ENCODE measurements at regions not wholly inside any gene's neighbourhood (a gene's known extent, or its start where the extent isn't known, plus 50 kb on each side); places are given as distances from the start of the nearest gene placed in this dataset.

DNA sequence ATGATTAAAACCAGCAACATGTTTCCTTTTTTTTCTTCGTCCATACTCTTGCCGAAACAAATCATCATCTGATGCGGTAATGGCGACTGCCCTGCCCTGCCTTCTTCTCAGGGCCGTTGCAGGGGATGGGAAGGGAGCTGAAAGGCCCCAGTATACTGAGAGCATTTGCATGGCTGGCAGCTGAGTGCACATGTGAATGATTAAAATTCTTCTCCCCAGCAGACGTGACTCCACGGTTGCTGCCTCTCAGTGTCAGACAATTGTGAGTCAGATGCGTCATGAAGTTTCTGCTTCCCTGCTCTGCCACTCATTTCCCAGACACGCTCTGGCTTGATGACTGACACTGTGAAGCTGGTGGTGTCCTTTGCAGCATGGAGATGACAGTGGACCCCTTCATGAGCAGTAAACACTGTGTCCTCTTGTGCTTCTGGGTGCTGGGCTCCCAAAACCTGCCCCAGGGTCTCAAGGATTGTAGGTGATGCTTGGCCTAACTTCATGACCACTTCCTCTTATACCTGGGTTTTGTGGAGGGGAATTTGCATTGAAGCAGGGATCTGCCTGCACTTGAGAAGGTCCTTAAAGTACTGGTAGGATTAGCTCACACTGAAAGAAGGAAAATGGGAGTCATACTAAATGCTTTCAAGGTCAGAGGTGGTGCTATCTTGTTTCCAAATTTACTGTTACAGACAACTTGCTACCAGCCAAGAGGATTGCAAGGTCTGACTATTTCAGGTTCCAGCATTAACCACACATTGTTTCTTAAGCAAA, 222.5 kb upstream of the COPS8 start:
- in situ Hi-C loops (cut with HindIII; ENCODE audit: low sequenced_read_pairs) = no loop called here

DNA sequence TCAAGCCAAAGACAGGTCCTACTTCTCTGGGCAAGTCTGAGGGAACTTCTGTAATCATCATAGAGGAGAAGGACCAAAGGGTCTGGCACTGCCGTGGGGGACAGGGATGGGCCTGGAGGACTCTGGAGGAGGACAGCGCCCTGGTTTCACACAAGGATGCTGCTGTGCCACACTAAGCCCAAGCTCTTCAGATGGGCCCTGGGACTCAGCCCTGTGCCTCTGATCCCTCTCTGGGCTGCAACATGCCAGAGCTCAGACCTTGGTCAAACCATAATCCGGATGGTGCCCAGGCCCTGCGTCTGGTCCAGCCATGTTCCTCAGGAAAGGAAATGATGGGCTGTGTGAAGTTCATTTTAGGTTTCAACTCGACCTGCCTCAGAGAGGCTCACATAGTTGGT, 222.0 kb upstream of the COPS8 start:
- in situ Hi-C loops (cut with HindIII; ENCODE audit: low sequenced_read_pairs) = no loop called here

DNA sequence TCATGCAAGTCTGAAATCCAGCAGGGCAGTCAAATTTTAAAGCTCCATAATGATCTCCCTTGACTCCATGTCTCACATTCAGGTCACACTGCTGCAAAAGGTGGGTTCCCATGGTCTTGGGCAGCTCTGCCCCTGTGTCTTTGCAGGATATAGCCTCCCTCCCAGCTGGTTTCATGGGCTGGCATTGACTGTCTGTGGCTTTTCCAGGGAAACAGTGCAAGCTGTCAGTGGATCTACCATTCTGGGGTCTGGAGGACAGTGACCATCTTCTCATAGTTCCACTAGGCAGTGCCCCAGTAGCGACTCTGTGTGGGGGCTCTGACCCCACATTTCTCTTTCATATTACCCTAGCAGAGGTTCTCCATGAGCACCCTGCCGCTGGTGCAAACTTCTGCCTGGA, 220.6 kb upstream of the COPS8 start:
- in situ Hi-C loops (cut with HindIII; ENCODE audit: low sequenced_read_pairs) = no loop called here

DNA sequence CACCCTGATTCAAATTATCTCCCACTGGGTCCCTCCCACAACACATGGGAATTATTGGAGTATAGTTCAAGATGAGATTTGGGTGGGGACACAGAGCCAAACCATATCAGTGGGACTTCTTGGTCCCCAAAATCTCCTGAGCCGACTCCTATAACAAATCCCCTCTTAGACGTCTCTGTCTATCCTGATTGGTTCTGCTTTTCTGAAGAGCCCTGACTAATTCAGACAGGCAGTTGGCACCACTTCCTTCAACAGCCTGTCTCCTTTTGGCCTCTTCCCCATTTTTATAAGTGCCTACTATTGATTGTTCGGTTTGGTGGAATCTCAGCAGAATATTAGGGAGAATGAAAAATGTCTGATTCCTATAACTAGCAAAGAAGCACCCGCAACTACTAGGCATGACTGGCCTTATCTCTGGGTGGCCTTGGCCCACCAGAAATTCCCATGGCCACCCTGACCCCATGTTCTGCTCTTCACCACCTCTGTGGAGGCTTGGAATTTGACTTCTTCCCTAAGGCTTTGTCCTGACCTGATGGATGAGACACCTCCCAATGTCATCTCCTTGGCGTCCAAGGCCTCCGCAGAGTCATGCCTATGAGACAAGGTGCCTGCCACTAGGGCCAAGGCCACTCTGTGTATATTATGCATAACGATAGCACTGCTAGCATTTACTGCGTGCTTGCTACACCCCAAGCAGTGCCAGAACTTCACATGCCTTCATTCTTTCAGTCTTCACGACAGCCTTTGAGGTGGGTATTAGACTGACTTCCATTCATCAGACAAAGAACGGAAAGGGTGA, 218.9 kb upstream of the COPS8 start:
- in situ Hi-C loops (cut with HindIII; ENCODE audit: low sequenced_read_pairs) = no loop called here

DNA sequence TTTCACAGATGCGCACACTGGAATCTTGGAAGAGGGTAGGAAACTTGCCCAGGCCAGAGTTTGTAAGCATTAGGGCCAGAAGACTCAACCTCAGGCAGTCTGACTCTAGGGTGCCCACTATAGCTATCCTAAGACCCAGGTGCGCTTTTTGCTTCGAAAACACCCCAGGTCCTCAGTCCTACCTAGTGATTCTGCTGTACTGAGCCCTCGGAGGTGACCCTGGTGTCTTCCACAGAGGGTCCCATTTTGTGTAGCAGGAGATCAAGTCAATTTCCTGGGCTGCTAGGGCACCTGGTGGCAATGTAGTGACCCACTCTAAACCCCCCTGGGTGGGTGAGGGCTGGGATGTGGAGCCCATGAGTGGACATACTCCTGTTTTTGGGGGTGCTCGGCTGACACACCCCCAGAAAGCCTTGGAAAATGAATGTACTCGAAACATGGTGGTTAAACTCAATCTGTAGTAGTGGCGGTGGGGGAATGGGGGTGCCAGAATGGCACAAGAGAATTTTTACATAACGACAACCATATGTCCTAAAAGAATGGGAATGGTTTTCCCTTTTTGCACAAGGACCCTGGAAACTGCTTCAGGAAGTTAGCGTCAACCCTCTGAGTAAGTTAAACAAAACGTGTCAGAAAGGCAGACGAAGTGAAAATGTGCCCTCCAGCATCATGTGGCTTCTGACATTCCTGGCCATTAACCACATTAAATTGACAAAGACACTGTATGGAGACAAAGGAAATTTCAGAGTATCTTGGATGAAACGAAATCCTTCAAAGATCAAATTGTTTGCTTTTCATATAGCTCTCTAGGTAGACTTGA, 218.0 kb upstream of the COPS8 start:
- in situ Hi-C loops (cut with HindIII; ENCODE audit: low sequenced_read_pairs) = no loop called here

DNA sequence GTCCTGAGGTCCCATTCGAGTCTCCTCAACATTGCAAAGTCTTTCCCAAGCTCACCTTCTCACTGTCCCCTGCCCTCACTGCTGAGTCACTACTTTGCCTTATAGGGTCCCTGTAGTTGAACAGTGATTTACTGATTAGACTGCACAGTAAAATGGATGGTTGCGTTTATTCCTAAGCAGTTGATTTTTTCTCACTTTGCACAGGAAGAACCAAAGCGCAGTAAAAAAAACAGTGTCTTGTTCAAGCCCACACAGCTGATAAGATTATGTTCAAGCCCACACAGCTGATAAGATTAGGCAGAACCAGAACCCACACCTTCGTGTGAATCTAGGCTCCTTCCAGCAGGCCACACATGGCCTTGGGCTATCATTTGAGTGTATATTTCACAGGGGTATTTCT, 215.3 kb upstream of the COPS8 start:
- in situ Hi-C loops (cut with HindIII; ENCODE audit: low sequenced_read_pairs) = no loop called here

DNA sequence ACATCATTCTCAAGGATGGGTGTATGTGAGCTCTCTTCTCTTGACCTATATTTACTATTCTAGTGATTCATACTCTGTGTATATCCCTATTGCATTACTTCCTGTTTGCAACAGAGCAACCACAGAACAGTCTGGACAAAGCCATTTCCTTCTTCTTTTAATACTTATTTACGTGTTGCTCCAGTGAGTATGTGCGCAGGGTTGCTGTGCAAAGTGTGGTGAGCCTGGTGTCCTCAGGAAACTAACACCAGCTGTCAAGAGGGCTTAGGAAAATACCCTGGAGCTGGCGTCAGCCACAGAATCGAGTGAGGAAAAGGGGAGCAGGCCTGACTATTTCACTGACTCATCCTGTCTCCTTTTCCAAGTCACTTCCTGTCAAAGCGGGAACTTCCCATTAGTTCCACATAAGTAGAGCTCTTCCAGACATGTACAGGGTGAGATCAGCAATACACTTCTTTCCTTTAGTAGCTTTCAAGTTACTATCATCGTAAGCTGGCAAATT, 214.1 kb upstream of the COPS8 start:
- in situ Hi-C loops (cut with HindIII; ENCODE audit: low sequenced_read_pairs) = no loop called here

DNA sequence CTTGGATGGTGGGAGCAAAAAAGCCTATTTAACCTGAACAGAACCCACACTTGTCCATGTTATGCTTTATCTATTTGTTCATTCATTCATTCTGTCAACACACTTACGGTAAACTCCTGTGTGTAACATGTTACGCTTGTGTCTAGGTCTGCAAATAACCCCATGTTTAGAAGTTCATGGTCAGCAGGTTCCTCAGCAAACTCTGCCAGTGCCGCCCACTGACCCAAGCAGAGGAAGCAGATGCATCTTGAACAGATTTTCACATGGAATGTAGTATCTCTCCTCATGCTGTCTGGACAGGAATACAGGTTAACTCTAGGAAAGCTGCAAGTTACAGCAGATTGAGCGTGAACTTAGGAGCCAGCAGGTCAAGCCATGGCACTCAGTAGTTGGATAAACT, 213.7 kb upstream of the COPS8 start:
- in situ Hi-C loops (cut with HindIII; ENCODE audit: low sequenced_read_pairs) = no loop called here

DNA sequence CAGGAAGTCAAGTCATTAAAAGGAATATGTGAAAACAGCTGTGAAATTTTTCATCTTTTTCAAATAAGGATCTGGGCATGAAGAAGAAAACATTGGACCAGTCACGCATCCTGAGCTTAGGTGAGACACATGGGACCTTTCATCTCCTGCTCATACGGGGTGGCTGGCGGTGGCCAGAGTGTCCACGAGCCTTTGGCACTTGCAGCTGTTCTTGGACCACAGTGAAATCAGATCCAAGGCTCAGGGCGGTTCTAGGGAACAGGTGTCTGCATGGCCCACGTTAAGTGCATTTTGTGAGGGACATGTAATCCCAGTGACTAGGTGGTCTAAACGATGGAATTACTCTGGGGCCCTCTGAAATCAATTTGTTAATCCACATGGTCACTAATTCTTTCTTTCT, 212.7 kb upstream of the COPS8 start:
- in situ Hi-C loops (cut with HindIII; ENCODE audit: low sequenced_read_pairs) = no loop called here

DNA sequence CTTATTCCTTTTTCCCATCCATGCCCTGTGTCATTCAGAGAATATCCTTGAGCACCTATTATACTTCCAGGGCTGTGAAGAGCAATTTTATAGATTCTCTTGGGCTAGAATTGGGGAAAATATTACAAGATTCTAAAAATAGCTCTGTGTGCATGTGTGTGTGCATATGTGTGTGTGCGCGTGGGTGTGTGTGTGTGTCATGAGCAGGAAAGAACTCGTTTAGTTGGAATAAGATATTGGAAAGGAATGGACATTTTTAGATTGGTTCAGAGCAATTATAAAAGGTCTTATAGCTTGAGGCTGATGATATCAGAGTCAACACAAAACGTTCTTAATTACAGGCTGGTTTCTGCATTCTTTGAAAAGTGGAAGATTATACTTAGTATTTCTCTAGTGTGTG, 212.1 kb upstream of the COPS8 start:
- in situ Hi-C loops (cut with HindIII; ENCODE audit: low sequenced_read_pairs) = no loop called here

DNA sequence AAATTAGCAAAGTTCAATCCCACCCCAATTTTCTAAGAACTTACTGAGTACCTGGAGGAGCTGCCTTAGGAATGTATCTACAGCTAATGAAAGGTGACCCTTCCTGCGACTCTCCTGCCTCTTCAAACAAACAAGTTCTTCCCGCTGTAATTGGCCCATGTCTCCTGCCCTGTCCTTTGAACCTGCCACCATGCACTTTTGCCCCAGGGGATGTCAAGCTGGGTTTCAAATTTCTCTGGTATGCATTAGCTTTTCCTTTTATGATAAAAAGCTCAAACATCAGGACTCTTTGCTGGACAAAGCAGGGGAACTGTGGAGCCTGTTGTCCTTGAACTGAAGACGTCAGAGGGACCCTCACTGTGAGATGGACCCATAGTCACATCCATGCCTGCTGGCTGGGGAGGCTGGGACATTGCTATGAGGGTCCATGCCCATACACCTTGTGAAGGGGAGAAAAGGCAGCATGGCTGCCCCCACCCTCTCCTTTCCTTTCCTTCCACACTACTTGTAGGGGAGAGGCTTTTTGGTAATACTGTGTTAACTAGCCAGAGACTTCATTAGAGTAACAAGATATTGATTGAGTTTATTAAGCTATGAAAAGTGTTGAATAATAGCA, 210.7 kb upstream of the COPS8 start:
- in situ Hi-C loops (cut with HindIII; ENCODE audit: low sequenced_read_pairs) = no loop called here

DNA sequence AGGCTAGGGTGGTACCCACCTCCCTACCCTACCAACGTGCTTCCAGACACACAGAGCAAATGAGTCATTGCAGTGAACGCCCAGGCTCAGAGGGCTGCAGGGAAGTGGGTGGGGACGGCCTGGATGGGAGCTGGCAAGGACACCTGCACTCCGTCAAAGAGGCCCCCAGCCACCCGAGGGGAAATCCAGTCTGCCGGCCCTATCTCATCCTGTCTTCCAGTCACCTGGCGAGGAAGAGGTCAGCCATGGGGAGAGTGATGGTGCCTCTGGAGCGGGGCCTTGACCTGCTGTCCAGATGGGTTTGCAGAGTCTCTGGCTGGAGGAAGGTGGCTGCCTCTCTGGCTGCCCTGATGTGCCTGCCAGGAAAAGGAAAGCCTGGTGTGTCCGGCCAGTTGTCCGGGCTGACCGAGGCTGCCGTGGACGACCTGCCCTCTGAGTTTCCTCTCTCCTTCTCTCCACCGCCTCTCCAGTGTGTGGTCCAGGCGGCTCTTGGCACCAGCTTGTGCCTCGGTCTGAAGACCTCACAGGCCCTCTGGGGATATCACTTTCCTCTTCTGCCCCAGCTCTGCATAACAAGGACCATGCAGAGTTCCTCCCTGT, 209.7 kb upstream of the COPS8 start:
- in situ Hi-C loops (cut with HindIII; ENCODE audit: low sequenced_read_pairs) = no loop called here

DNA sequence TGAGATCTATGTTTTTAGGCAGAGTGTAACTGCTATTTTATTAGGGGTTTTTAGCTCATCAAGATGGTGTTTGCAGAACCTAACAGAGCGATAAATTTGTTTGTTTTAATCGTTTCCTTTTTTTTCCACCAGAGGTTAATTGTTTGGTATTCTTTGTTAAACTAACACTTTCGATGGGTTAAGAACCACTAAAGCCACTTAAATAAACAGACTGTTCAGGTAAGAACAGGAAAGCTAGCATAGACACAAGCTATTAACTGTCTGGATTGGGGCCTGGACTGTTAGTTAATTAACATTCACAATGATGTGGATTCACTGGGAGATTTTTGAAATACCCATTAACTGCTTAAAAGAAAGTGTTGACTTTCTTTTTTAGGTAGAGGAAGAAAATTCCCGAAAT, 209.0 kb upstream of the COPS8 start:
- in situ Hi-C loops (cut with HindIII; ENCODE audit: low sequenced_read_pairs) = no loop called here

DNA sequence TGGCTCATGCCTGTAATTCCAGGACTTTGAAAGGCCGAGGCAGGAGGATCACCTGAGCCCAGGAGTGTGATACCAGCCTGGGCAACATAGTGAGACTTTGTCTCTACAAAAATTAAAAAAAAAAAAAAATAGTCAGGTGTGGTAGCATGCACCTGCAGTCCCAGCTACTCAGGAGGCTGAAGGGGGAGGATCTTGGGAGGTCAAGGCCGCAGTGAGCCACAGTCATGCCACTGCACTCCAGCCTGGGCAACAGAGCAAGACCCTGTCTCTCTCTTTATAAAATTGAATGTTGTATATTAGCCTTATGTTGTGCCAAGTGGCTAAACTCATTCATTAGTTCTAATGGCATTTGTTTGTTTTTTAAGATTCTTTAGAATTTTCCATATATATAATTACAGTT, 207.7 kb upstream of the COPS8 start:
- in situ Hi-C loops (cut with HindIII; ENCODE audit: low sequenced_read_pairs) = no loop called here

DNA sequence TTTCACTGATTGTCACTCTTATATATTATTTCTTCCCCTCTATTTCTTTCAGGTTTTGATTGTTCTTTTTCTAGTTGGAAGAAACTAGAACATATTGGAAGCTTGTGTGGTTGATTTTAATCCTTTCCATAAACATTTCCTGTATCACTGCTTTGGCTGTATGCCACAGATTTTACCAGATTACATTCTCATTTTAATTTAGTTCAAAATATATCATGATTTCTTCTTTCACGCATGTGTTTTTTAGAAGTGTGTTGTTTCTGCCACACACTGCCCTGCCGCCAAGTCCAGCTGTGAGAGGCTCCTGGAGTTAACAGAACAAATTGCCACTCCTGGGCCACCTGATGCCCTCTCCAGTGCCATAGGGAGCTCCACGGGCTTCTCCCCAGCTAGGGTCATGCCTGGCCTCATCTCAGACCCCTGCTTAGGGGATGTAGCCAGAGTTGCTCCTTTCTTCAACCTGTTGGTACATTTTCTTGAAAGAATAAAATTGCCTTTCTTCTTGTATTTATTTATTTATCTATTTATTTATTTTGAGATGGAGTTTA, 206.2 kb upstream of the COPS8 start:
- in situ Hi-C loops (cut with HindIII; ENCODE audit: low sequenced_read_pairs) = no loop called here

DNA sequence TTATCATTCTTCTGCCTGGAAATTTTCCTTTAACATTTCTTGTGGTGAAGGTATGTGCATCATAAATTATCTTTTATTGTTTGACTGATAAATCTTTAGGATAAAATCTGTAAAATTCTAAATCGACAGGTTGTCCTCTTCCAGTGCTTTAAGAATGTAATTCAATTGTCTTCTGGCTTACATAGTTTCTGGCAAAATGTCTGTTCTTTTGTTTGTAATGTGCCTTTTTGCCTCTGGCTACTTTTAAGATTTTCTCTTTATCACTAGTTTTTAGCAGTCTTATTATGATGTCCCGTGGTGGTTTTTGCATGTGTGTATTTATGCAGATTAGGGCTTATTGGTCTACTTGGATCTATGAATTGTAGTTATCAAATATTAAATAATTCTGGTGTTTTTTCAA, 203.6 kb upstream of the COPS8 start:
- in situ Hi-C loops (cut with HindIII; ENCODE audit: low sequenced_read_pairs) = no loop called here

DNA sequence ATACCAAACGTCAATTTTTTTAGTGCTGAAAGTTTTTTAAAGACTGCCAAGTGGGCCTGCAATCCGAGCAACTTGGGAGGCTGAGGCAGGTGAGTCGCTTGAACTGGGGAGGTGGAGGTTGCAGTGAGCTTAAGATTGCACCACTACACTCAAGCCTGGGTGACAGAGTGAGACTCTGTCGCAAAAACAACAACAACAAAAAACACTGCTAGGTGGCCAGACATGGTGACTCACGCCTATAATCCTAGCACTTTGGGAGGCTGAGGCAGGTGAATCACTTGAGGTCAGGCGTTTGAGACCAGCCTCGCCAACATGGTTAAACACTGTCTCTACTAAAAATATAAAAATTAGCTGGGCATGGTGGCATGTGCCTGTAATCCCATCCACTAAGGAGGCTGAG, 202.8 kb upstream of the COPS8 start:
- in situ Hi-C loops (cut with HindIII; ENCODE audit: low sequenced_read_pairs) = no loop called here

DNA sequence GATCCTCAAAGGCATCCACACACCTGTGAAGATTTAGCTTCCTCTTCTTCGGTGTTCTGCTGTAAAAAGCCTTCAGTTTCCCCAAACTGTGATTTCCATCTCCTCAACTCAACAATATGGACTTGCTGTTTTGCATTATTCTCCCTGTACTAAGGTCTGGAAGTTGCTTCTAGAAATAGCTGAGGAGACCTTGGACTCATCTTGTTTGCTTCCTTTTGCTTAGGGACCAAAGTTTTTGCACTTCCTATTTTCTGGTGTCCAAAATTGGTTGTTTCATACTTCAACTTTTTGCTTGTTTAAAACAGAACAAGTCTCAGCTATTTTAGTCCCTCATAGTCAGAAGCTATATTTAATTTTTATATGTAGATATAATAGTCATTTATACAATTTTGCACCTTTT, 201.9 kb upstream of the COPS8 start:
- in situ Hi-C loops (cut with HindIII; ENCODE audit: low sequenced_read_pairs) = no loop called here

DNA sequence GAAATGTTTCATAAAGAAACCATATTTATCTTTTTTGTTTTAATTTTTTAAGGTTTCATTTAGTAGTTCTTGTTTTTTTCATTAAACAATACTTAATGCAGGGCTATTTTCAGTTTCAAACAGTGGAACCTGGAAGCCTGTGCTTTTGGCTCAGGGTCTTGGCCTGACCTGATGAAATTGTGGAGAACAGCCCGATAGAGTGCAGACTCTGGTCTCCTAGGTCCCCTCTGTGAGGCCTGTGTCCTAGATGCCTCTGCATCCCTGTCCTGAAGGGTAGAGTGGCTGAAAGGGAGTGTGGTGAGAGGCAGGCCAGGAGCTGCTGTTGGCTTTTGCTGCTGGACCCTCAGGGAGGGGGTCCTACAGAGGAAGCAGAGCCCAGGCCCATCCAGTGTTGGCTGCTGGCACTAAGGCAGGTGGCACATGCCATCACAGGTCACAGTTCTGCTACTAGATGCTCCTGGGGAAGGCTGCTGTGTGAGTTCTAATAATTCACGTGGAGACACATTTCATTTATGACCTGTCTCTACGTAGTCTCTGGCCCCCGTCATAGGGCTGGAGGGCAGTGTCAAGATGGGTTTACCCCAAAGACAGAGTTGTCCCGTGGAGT, 201.0 kb upstream of the COPS8 start:
- in situ Hi-C loops (cut with HindIII; ENCODE audit: low sequenced_read_pairs) = no loop called here

DNA sequence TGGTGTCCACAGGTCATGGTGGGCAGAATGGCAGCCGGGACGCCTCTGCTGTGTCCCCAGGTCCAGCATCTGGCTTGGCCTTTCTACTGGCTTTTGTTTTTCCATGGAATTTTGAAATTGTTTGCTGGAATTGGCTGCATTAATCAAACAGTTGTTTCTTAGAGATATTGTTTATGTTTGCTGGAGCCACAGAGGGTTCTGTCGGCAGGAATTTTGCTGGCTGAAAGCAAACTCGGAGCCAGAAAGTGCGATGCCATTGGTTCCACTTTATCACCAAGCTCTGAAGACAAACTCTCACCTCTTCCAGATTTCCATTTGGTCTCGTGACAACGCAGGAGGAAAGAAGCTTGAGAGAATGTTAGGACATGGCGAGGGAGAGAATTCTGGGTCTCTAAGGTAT, 199.2 kb upstream of the COPS8 start:
- in situ Hi-C loops (cut with HindIII; ENCODE audit: low sequenced_read_pairs) = no loop called here
